H9 (cell line): ENCODE measurements at regions not wholly inside any gene's neighbourhood (a gene's known extent, or its start where the extent isn't known, plus 50 kb on each side); places are given as distances from the start of the nearest gene placed in this dataset.

ENCODE experiments used
- DNase-seq: peaks from one replicate; pipeline ENCODE4 v3.0.0-alpha.2; 2017
- H2AFZ ChIP-seq: one replicate; pipeline ENCODE4 v1.6.1; 2013; ENCODE audit warnings: mild to moderate bottlenecking, low read length, control low read depth, moderate library complexity
- H2AK5ac ChIP-seq: 2 replicates; pipeline ENCODE4 v1.6.1; 2013; ENCODE audit warnings: low read length, control low read depth, mixed read lengths; ENCODE audit not compliant: insufficient read length
- H2BK120ac ChIP-seq: one replicate; pipeline ENCODE4 v1.6.1; 2013; ENCODE audit warnings: low read depth, mild to moderate bottlenecking, low read length, control low read depth, inconsistent platforms; ENCODE audit not compliant: poor library complexity, severe bottlenecking
- H2BK12ac ChIP-seq: 2 replicates; pipeline ENCODE4 v1.6.1; 2013; ENCODE audit warnings: low read length, control low read depth, mixed read lengths, low read depth; ENCODE audit not compliant: insufficient read length
- H2BK15ac ChIP-seq: 2 replicates; pipeline ENCODE4 v1.6.1; 2013; ENCODE audit warnings: low read depth, low read length, control low read depth
- H2BK20ac ChIP-seq: one replicate; pipeline ENCODE4 v1.6.1; 2013; ENCODE audit warnings: low read depth, mild to moderate bottlenecking, low read length, control low read depth, inconsistent platforms; ENCODE audit not compliant: poor library complexity, severe bottlenecking
- H2BK5ac ChIP-seq: 2 replicates; pipeline ENCODE4 v1.6.1; 2013; ENCODE audit warnings: low read length, control low read depth, mixed read lengths; ENCODE audit not compliant: insufficient read length
- H3K14ac ChIP-seq: 2 replicates; pipeline ENCODE4 v1.6.1; 2013; ENCODE audit warnings: low read length, control low read depth; ENCODE audit not compliant: insufficient read depth
- H3K18ac ChIP-seq: 2 replicates; pipeline ENCODE4 v1.6.1; 2013; ENCODE audit warnings: low read depth, mild to moderate bottlenecking, mixed read lengths, low read length, control low read depth; ENCODE audit not compliant: insufficient read length
- H3K23ac ChIP-seq: 2 replicates; pipeline ENCODE4 v1.6.1; 2013; ENCODE audit warnings: low read length, control low read depth, mixed read lengths, low read depth; ENCODE audit not compliant: insufficient read length
- H3K23me2 ChIP-seq: 2 replicates; pipeline ENCODE4 v1.6.1; 2013; ENCODE audit warnings: low read depth, mild to moderate bottlenecking, mixed read lengths, low read length, control low read depth; ENCODE audit not compliant: insufficient read length, poor library complexity, severe bottlenecking
- H3K27ac ChIP-seq: 2 replicates; pipeline ENCODE4 v1.5.1; 2013; ENCODE audit warnings: low read length, control low read depth, mixed read lengths, low read depth; ENCODE audit not compliant: insufficient read length
- H3K27me3 ChIP-seq: 2 replicates; pipeline ENCODE4 v1.6.1; 2013; ENCODE audit warnings: low read length, control low read depth, inconsistent platforms; ENCODE audit not compliant: insufficient read depth
- H3K4ac ChIP-seq: 2 replicates; pipeline ENCODE4 v1.6.1; 2013; ENCODE audit warnings: low read depth, mild to moderate bottlenecking, control low read depth, inconsistent platforms, low read length, moderate library complexity
- H3K4me1 ChIP-seq: 2 replicates; pipeline ENCODE4 v1.6.1; 2013; ENCODE audit warnings: low read length, control low read depth, inconsistent platforms; ENCODE audit not compliant: insufficient read depth
- H3K4me2 ChIP-seq: 2 replicates; pipeline ENCODE4 v1.6.1; 2013; ENCODE audit warnings: low read length, control low read depth, mixed read lengths; ENCODE audit not compliant: insufficient read length, insufficient read depth
- H3K56ac ChIP-seq: 2 replicates; pipeline ENCODE4 v1.6.1; 2013; ENCODE audit warnings: low read depth, mild to moderate bottlenecking, mixed read lengths, low read length, control low read depth; ENCODE audit not compliant: insufficient read length
- H3K79me1 ChIP-seq: 2 replicates; pipeline ENCODE4 v1.6.1; 2013; ENCODE audit warnings: low read depth, mild to moderate bottlenecking, moderate library complexity, low read length, control low read depth, inconsistent platforms; ENCODE audit not compliant: insufficient read depth, poor library complexity, severe bottlenecking
- H3K79me2 ChIP-seq: 2 replicates; pipeline ENCODE4 v1.6.1; 2013; ENCODE audit warnings: low read length, control low read depth, inconsistent platforms; ENCODE audit not compliant: insufficient read depth
- H3K9ac ChIP-seq: 2 replicates; pipeline ENCODE4 v1.6.1; 2013; ENCODE audit warnings: low read length, control low read depth, mixed read lengths; ENCODE audit not compliant: insufficient read length; ENCODE audit errors: extremely low read depth
- H3K9me3 ChIP-seq: one replicate; pipeline ENCODE4 v1.6.1; 2013; ENCODE audit warnings: low read depth, low read length, inconsistent platforms; ENCODE audit not compliant: control insufficient read depth
- H3T11ph ChIP-seq: one replicate; pipeline ENCODE4 v1.6.1; 2013; ENCODE audit warnings: mild to moderate bottlenecking, low read length, control low read depth, inconsistent platforms
- H4K20me1 ChIP-seq: one replicate; pipeline ENCODE4 v1.6.1; 2013; ENCODE audit not compliant: control insufficient read depth, insufficient read length, insufficient read depth
- H4K5ac ChIP-seq: 2 replicates; pipeline ENCODE4 v1.6.1; 2013; ENCODE audit warnings: low read depth, mild to moderate bottlenecking, mixed read lengths, low read length, control low read depth; ENCODE audit not compliant: insufficient read length
- H4K8ac ChIP-seq: replicated peaks from 2 replicates; pipeline ENCODE4 v1.6.1; 2013; ENCODE audit warnings: low read length, control low read depth, mixed read lengths, low read depth; ENCODE audit not compliant: insufficient read length
- H4K91ac ChIP-seq: 2 replicates; pipeline ENCODE4 v1.6.1; 2013; ENCODE audit warnings: low read depth, mild to moderate bottlenecking, moderate library complexity, mixed read lengths, low read length, control low read depth; ENCODE audit not compliant: insufficient read length
- H3K27ac Mint-ChIP-seq, 3 experiments: 2 replicates in 2 of 3; 3 replicates in 1 of 3; pipeline ENCODE4 v1.8.0; 2020 to 2021; ENCODE audit warnings: mixed read lengths in 3 of 3, mild to moderate bottlenecking in 1 of 3, moderate library complexity in 1 of 3
- H3K27me3 Mint-ChIP-seq: 2 replicates; pipeline ENCODE4 v1.8.0; 2021; ENCODE audit warnings: low read depth, mild to moderate bottlenecking, moderate library complexity, mixed read lengths
- H3K36me3 Mint-ChIP-seq, 3 experiments: 2 replicates in 2 of 3; 3 replicates in 1 of 3; pipeline ENCODE4 v1.8.0; 2020 to 2021; ENCODE audit warnings: low read depth in 3 of 3, mixed read lengths in 3 of 3; ENCODE audit not compliant: insufficient read depth in 1 of 3
- H3K4me1 Mint-ChIP-seq, 2 experiments: 2 replicates each; pipeline ENCODE4 v1.8.0; 2020; ENCODE audit warnings: mixed read lengths in 2 of 2
- H3K4me3 Mint-ChIP-seq, 2 experiments: 2 replicates in 1 of 2; 3 replicates in 1 of 2; pipeline ENCODE4 v1.8.0; 2020 to 2021; ENCODE audit warnings: mild to moderate bottlenecking in 2 of 2, mixed read lengths in 2 of 2, moderate library complexity in 1 of 2
- H3K9me3 Mint-ChIP-seq, 2 experiments: 2 replicates in 1 of 2; 3 replicates in 1 of 2; pipeline ENCODE4 v1.8.0; 2020; ENCODE audit warnings: mild to moderate bottlenecking in 2 of 2, mixed read lengths in 2 of 2, moderate library complexity in 1 of 2
- CTCF ChIP-seq: fragments of 200-600 bp; sonication (generic); conservative IDR thresholded peaks from 3 replicates; pipeline ENCODE4 v1.8.0; 2021; ENCODE audit warnings: antibody characterized with exemption, mild to moderate bottlenecking
- WGBS: extraction: QIAGEN DNeasy Blood & Tissue Kit; methylation state at CpG from one replicate; pipeline ENCODE4 v1.1.7; 2013; ENCODE audit warnings: missing lambda C conversion rate, low lambda C conversion rate, mixed read lengths; ENCODE audit not compliant: insufficient read length; ENCODE audit errors: extremely low coverage; 5-methylcytosine and 5-hydroxymethylcytosine counted together

DNA sequence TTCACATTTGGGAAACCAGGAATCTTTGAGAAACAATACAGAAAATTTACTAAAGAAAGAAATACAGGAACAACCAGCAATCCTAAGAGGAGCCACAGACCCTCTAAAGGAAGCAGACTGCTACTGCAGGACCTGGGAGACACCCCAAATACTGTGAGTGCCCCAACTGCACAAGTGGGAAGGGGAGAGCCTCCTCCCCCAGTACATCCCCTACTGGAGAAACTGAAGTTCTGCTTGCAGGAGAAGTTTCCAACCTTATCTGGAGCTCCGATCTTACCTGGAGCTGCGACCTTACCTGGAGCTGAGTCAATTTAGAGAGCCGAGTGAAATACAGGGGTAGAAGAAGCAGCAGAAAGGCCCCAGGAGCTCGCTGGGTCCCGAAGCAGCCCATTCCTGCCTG, 236.4 kb upstream of the SPRY2 start:
- WGBS: no CpG with 5 or more reads among the region's 5 CpGs

More for the DNA sequence above, 236.4 kb upstream of the SPRY2 start:
- Histone ChIP-seq H3K4me2 (no peak overlapping the region), H3K9ac (no peak overlapping the region), H4K91ac (no peak overlapping the region), H3K79me2 (no peaks in the 10 kb centered on the region), H3K18ac (no peak overlapping the region), H3K27me3 (no peaks in the 10 kb centered on the region), H3T11ph (no peak overlapping the region), H3K4ac (no peak overlapping the region), H2BK20ac (no peak overlapping the region), H4K20me1 (no peaks in the 10 kb centered on the region), H3K23me2 (no peaks in the 10 kb centered on the region), H2BK12ac (no peak overlapping the region), H2BK5ac (no peak overlapping the region), H3K4me1 (no peaks in the 10 kb centered on the region), H3K56ac (no peak overlapping the region), H3K14ac (no peak overlapping the region), H3K9me3 (no peaks in the 10 kb centered on the region), H2AFZ (no peak overlapping the region), H2AK5ac (no peak overlapping the region), H2BK120ac (no peak overlapping the region), H3K23ac (no peak overlapping the region), H4K5ac (no peak overlapping the region), H3K79me1 (no peaks in the 10 kb centered on the region), H3K27ac (no peak overlapping the region), H4K8ac (no peak overlapping the region), H2BK15ac (no peak overlapping the region)
- H3K27ac Mint-ChIP-seq: peak overlapping the region in 2 of 3 experiments; percentile 29 to 38; a peak in 3 of 7 replicates
- H3K36me3 Mint-ChIP-seq: peaks cover 3 to 37% (median 12%) of the 10 kb centered on the region in 3 experiments; a peak in 6 of 7 replicates
- peaks cover 24 to 26% of the 10 kb centered on the region in 2 experiments for H3K4me1 Mint-ChIP-seq
- DNase-seq: peak; percentile 34
- peak; percentile 34; the same call in 2 of the 3 replicates for TF ChIP-seq CTCF
- no peaks in the 10 kb centered on the region for H3K27me3 Mint-ChIP-seq
- no peak overlapping the region for H3K4me3 Mint-ChIP-seq
- H3K9me3 Mint-ChIP-seq: peaks cover 15 to 26% of the 10 kb centered on the region in 2 experiments; a peak in 4 of 5 replicates
